DMS153 treated with DMSO at 0.1 percent for 48 hours (cell line): ENCODE measurements at regions not wholly inside any gene's neighbourhood (a gene's known extent, or its start where the extent isn't known, plus 50 kb on each side); places are given as distances from the start of the nearest gene placed in this dataset.

Experiments
- DNase-seq: peaks from one replicate; lab custom pipeline; 2025; ENCODE audit not compliant: unreplicated experiment; lab: John Stamatoyannopoulos, UW

DNA sequence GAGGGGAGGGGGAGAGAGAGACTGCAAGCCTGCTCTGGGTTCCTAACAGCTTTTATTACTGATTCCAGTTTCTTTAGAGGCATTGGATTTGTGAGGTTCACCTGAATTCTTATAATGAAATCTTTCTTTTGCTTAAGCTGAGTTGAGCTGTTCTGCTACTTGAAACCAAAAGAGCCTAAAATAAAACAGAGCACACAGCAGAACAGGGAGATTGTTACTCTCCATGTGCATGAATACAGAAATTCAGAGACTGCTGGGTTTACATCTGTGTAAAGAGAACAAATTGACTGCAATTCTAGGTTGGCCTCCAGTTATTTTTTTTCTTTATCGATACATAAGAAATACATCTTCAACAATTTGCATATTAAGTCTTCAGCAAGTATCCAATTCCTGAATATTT, 168.8 kb upstream of the NRIP1 start:
- DNase-seq, result no peak

DNA sequence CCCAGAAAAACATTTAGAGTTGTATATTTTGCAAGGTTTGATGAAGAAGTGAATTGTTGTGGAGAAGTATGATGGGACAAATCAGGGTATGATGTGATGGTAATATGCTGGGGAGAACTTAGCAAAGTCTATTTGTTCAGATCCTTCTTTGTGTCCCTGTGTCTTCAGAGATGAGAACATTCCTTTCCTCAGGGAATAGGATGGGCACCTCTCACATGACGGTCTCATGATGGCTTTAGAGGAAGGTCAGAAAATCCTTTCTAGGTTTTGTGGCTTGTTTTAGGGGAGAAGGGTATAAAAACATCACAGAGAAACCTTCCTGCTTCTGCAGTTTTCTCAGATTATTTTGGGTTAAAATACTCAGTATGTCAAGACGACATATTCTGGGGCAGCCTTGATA, 171.3 kb upstream of the NRIP1 start:
- DNase-seq, result no peak

DNA sequence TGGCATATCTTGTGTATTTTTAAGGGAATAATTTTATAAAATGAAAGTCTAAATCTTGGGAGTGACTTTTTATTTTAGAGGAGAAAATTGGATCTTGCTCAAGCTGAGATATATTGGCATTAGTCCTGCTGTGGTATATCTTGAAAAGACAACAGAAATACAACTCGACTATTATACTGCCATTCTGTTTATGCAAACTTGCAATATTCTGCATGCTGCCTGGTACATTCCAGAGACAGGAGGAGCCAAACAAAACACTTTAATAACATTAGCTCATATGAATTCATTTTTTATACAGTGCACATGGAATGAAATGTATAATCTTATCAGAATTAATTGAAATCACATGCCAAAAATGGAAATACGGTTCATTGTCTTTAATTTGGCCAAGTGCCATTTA, 176.0 kb upstream of the NRIP1 start:
- DNase-seq, result no peak

DNA sequence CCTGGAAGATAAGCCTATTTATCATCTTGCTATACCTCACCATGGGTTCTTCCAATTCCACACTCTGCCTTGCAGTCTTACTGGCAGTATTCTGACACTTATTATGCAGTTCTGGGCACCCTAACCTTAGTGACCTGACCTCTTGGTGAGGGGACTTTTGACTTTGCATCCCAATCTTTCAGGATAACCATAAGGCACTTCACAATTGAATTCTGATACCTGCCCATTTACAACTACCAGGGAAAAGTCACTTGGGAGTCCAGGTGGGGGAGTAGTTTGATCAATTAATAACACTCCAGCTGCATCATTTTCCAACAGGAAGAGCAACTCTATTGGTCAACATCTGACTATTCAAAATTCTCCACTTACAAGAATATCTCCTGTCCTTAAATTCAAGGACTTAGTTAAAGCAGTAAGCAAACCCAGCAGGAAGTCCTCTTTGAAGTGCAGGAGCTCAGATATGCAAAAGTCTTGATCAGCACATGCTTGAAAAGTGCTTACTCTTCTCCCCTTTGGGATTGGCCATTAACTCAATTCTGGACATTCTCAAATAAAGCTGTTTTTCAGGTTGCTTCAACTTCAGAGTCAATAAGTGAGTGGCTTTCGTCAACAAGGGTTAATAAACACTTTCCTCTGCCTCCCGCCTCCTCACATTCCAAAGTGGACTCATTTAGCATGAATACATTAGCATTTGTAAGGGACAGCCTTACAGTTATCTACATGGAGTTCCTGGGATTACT, 177.4 kb upstream of the NRIP1 start:
- DNase-seq, result no peak

DNA sequence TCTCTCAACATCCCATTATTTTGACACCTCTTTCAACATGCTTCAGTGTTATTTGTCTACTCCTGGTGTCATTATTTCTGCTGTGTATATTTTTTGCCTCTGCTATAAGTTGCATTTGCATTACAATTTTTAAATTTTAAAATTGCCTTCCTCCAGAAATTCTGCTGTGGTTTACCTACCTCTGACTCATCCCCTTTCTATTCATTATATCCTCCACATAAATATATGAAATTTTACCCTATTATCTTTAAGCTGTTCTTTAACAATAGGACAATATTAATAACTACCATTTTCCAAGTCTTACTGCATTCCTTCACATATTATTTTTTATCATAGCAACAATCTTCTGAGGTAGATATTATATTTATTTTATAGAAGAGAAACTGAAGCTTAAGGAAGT, 178.1 kb upstream of the NRIP1 start:
- no peak for DNase-seq

DNA sequence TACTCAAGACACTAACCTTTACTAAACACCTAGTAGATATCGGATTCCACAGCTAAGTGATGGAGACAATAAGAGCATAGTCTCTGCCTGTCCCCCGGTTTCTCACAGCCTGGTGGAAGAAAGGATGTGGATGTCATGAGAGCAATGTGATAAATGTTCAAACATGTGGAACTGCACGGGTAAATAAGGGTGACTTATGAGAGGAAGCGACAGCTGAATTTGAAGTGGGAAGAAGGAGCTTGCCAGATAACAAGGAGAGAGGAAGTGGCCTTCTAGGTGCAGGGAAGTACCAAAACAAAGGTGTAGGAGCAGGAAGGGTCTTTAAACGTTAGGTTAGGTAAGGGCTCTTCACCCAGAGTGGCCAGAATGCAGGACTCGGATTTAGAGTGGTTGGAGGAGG, 178.6 kb upstream of the NRIP1 start:
- no peak for DNase-seq

DNA sequence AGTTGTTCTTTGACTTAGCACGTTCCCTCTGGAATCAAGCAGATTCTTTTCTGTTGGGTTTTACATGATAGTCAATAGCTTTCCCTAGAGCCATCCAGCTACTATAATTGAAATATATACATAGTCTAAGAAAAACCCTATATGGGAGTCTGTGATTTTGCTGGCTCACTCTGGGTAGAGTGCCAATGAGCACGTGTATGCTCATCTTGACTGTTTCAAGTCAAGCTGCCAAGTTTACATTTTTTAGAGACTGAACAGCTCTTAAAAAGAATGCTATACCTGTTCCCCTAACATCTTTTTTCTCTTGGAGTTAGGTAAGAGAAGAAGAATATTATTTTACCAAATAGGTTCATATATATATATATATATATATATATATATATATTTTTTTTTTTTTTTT, 182.8 kb upstream of the NRIP1 start:
- no peak for DNase-seq

DNA sequence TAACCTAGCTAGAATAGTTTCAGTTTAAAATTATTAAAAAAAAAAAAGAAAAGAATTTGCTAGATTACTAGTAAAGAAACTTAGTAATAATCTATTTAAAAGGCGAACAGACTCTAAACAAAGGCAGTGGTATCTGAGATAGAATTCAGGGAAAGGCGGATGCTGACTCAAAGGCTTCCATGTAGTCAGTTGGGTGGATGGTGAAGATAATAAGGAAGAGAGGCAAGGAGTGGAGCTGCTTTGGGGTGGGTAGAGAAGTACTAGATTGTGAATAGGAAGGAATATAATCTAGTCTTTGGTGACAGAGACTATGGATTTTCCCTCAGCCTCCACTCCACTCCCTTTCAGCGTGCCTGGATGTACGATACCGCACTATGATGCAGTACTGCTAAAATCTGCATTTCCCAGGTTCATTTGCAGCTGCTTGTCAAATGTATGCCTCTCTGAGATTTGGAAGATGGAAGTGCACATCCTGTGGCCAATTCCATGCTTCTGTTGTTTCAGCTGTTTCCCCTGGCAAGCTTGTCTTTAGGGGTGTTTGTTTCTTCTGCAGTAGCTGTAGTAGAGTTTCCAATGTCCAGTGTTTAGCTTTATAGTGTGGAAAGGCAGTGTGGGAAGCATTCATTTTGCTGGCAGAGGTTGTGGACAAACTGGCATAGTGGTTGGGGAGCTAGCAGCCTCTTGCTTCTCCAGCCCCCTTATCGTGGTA, 184.6 kb upstream of the NRIP1 start:
- DNase-seq, result no peak

DNA sequence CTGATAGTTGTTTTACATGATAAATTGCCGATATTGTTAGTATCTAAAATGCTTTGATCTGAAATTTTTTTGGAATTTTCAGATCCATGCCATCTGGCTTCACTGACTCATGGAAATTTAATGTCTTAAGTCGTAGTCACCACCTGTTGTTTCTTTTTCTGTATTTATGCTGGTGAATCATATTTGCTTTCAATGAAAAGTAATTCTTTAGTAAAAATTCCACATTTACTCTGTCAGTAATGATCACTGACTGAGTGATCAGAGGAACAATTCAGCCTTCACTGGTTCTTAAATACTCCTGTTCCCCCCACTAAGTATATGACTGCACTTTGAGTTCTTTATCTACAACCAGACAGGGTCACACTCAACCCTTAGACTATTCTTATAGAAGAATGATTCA, 185.6 kb upstream of the NRIP1 start:
- no peak for DNase-seq

DNA sequence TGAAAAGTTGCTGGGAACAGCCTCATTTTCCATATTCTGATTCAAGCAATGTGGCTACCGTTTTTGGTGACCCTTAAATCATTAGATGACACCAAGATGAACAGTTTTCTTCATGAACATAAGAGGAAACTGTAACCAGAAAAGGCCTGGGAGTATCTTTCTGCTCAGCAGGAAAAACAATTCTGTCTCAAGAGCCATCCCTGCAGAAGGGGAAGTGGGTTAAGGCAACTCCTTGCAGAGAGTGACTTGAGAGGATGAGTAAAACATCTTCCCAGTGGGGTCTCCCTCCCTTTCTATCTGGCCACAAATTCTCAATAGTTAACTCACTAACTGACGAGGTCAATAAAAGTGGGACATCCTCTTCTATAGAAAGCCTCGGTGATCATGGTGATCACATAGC, 187.6 kb upstream of the NRIP1 start:
- DNase-seq, result no peak

DNA sequence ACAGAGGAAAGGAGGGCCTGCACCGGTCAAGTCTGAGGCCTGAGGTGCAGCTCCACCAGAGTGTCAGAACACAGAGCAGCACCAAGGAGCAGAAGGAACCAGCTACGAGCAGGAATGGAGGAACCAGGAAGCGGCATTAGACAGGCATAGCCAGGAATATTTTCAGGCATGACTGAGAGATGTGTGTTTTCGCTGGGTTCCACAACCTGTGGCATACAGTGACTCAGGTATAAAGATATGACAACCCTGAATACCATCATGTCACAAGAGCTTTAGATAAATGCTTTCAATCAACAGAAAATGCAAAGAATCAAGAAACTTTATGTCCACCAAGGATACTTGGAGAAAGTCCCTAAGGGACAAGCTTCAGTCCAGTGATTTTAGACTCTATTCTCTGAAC, 189.3 kb upstream of the NRIP1 start:
- DNase-seq, result no peak

DNA sequence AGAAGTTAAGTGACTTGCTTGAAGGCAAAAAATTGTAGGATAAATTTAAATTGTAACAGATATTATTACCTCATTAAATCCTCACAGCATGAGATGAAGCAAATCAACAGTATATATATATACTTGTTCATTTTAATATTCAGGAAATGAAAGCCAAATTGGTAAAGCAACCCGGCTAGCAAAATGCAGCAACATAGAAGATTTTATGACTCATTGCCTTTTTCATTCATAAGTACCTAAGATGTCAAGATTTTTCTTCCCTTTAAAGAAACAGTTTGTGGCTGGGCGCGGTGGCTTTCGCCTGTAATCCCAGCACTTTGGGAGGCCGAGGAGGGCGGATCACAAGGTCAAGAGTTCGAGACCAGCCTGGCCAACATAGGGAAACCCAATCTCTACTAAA, 190.5 kb upstream of the NRIP1 start:
- no peak for DNase-seq

DNA sequence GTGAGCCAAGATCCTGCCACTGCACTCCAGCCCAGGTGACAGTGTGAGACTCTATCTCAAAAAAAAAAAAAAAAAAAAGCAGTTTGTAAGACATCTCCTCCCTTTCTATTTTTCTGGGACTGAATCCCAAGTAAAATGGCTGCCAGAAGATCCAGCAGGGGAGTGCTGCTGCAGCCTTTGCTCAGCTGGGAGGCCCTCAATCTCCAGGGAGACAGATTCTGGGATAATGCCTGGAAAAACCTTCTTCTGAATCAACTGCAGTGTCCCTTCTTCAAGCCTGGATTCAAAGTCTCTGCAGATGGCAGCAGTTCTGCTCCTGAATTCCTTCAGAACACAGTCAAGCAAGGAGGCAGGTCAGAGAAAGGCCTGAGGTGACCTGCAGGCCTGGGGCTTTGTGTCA, 191.0 kb upstream of the NRIP1 start:
- no peak for DNase-seq

DNA sequence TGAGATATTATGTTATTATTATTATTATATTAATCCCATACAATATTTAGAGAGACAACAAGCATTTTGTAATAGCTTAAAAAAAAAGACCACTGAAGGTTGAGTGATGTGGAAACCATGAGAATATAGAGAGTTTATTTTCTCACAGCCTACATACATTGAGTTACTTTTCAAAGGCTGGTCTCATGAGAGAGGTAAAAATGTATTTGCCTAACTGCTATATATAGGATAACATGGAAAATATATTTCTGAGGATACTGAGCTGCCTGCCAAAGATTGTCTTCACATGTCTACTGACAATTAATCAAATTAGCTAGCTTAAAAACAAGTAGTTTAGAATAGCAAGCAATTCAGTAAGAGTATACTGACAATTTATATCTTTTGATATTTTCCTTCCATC, 192.2 kb upstream of the NRIP1 start:
- DNase-seq, result no peak

DNA sequence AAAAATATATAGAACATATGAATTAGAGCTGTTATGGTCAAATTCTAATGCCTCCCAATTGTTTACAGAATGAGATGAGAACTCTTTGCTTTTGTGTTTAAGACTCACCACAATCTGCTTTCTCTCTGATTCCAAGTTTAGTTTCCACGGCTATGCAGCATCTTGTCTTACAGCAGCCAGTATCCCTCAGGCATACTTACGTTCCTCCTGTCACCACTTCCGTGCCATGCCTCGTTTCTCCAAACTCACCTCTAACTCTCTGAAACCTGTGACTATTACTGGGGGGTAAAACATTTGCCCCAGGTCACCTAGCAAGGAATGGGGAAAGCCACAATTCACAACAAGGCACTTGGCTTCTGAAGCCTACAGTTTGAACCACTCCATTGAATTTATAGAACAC, 192.8 kb upstream of the NRIP1 start:
- no peak for DNase-seq

DNA sequence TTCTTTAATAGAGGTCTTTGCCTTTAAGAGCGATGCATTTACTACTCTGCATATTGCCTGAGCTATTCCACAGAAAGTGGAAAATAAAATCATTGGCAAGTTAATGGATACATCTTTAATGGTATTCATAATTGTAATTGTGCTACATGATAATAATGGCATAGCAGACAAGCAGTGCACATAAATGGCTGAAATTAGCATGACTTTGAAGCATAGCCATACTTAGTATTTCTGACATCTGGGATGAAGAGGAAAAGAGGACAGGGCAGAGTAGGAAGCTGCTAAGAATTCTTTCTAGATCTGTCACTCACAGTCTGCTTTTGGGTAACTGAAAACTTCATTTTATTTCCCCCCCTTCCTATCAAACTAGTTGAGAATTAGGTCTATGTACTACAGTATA, 195.0 kb upstream of the NRIP1 start:
- DNase-seq, result no peak

DNA sequence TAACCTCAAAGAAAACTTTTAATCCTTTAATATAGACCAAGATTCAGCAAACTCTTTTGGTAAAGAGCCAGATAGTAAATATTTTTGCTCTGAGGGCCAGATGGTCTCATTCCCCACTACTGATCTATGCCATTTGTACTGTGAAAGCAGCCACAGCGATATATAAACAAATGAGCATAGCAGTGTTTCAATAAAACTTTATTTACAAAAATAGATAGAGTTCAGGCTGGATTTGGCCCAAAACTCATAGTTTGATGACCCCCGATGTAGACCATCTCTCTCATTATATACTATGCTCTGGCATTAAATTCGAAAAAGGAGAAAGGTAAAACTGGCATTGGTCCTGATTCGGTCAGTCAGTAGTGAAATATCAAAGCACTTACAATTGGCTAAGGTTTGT, 195.8 kb upstream of the NRIP1 start:
- no peak for DNase-seq

DNA sequence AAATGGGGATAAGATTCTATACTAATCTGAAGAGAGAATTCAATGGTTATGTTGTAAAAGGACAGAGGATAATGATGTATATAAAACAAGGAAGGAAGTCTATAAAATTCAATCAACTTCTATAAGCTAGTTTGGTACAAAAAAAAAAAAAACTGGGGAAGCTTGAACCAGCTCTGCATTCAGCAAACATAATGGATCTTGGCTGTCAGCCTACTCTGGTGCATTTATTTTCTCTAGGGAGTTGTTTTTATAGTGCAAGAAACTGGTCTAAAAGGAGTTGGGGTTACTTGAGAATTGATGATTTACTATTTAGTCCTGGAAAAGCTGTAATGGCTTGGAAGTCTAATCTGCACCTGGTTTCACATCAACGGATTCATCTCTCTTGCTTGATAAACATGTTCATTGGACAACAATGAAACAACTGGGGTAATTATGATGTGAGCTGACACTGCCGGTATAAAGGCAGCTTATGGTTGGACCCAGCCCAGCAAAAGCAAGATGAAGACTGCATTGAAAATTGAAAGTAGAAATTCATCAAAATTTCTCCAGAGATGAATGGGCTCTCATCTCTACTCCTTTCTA, 199.4 kb upstream of the NRIP1 start:
- DNase-seq, result peak; percentile 12

DNA sequence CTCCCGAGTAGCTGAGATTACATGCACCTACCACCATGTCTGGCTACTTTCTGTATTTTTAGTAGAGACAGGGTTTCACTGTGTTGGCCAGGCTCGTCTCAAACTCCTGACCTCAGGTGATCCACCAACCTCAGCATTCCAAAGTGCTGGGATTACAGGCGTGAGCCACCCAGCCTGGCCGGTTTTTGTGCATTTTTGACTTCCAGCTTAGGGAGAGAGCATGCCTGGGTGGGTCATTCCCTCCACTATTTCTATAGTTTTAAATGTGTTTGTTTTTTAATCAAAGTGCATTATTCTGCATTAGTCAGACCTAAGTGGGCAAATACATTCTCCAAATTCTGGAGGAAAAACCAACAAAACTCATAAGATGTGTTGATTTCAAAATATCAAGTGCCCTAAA, 207.4 kb upstream of the NRIP1 start:
- DNase-seq, result no peak

DNA sequence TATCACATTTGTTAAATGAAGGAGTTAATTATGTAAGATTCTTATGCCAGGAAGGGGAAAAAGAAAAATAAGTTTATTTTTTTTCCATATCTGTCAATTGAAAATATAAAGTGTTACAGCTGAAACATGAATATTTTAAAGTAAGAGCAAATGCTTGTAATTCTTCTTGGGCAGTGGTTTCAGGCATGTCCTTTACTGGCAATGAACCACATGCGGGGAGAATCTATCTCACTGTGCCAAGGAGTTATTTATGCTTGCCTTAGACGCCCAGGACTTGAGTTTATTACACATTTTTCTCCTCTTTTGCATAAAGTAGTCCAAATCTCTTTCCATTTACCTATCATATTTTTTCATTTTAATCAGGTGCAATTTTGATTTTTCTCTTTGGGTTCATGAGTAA, 207.8 kb upstream of the NRIP1 start:
- DNase-seq, result no peak

DNA sequence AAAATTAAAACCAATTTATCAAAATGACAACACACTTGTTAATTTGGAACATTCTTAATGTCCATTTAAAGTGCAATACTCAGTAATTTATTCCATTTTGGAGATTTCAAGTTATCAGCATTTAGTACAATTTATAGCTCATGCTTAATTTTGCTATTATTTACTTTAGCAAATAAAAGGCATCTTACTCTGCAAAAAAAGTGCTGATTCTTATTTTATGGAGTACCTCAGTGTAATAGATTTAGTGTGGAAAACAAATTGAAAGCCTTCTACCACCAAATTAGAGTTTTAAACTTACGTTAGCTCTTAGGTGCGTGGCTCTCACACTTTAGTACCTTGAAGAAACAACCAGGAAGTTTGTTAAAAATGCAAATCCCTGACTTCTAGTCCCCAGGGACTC, 208.4 kb upstream of the NRIP1 start:
- no peak for DNase-seq

DNA sequence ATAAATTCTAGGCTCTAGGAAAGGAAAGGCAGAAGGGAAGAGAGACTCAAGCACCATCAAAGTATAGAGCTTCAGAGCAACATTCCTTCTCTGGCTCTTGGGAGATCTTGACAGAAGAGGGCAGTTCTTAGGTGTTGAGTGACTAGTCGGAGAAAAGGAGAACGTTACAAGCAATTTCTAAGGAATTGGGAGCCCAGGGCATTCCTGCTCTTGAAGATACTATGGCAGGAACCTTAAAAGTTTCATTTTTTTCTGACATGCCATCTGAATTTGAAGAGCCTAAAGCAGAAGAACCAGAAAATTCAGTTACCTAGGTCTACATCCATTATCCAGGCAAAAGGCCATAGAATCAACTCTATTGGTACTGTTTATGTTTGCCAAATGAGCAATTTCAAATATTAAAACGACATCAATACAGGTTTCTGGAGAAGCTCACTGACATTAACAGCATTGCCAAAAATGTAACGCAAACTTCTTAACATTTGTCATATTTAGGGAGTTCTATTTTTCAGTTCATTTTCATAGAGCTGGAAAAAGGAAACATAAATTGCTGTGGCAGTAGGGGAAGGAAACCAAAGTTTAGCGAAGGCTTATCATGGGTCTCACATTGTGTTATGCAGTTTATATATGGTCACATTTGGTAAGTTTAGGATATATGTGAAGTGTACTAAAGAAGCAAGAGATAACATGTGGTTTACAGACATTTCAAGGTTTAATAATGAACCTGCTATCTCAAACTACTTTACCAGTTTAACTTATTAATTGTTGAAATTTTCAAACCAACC, 210.1 kb upstream of the NRIP1 start:
- no peak for DNase-seq
